Activated CD4-positive, alpha-beta T cell treated with anti-CD3 and anti-CD28 coated beads for 48 hours (primary cell): ENCODE measurements at regions not wholly inside any gene's neighbourhood (a gene's known extent, or its start where the extent isn't known, plus 50 kb on each side); places are given as distances from the start of the nearest gene placed in this dataset.
A peak's percentile ranks its signal among the peaks of the same experiment; 100 is the strongest.

Experiments
- DNase-seq: peaks from one replicate; pipeline ENCODE4 v3.0.0-alpha.2; 2020

DNA sequence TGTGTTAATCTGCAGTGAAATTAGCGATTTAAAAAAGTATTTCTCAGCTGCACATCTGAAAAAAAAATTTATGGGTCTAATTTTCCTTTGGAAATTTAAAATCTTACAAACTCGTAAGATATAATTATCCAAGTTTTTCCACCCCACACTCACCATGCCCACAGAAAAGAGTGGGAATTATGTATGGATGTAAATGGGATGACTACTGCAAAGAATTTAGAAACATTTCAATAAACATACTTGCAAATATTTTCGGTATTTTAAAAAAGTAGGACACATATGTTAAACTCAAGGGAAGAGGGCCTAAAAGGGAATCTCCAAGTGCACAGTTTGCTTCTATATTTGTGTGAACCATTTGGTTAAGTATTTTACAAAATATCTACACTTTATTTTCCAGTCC lies 1039.9 kb upstream of the POU3F3 start:
- no peak for DNase-seq

DNA sequence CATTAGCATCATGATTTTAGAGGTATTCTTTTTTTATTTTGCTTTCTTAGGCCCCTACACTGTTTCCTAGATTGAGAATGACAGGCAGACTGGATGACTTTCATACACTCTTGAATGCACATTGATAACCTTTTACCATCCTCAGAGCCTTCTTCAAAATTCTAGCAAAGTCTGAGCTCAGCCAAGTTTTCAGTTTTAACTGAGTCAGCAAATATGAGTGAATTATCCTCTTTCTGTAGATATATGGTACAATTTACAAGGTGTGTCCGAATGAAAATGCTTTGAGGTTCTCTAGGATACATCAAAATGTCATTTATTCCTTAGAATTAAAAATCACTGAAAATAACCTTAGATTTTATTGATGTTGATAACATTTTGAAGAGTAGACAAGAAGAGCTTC lies 1038.2 kb upstream of the POU3F3 start:
- DNase-seq, result no peak

DNA sequence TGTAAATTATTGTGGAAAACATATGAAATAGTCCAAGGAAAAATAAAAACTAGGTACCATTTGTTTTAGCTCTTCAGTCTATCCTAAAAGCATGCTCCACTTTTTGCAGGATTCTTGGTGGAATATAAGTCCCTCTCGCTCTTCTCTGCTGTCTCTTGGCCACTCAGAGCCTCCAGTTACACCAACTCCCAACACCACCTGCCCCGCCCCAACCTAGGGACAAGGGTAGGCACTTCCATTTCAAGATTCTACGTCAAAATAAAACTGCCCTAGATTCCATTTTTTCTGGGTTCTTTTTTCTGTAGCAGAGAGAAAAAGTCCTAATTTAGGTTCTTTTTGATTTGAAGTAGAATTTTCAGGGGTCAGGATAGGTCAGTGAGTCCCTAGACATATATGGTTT lies 1036.2 kb upstream of the POU3F3 start:
- DNase-seq, result no peak

- no peak for DNase-seq
These were observed 1035.7 kb upstream of the POU3F3 start for GRCh38 chr2:103818176-103818575.

DNA sequence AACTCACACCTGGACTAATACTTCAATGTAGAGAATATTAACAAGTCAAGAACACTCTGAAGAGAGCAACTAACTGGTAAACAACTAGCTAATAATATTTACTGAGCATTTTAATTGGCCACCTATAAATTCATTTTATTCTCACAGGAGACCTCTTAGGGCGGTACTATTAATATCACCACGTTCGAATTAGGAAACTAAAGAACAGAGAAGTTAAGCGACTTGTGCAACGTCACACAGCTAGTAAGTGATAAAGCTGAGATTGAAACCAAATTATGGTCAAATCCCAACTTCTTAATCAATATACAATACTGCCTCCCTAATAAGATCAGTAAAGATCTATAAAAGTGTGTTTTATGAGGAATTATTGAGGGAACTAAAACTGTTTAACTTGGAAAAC lies 1034.3 kb upstream of the POU3F3 start:
- DNase-seq, result no peak

DNA sequence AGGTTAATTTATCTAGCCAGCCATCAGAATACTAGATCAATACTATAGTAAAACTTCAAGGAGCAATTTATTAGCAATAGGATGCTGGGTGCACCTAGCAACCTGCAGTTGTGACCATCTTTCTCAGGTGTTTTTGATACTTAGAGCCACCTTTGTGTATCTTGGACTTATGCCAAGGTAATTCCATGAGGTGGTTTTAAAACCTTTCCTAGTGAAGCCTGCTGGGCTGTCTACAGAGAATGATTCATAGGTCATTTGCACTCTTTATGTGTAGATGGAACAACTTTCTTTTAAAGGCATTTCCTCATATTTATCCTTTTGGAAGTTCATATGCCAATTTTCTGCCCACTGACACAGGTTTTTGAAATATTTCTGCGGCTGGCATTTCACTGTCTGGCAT lies 1030.1 kb upstream of the POU3F3 start:
- no peak for DNase-seq

GRCh38 chr2:103847276-103847675 lies 1006.6 kb upstream of the POU3F3 start:
- DNase-seq, result no peak

DNA sequence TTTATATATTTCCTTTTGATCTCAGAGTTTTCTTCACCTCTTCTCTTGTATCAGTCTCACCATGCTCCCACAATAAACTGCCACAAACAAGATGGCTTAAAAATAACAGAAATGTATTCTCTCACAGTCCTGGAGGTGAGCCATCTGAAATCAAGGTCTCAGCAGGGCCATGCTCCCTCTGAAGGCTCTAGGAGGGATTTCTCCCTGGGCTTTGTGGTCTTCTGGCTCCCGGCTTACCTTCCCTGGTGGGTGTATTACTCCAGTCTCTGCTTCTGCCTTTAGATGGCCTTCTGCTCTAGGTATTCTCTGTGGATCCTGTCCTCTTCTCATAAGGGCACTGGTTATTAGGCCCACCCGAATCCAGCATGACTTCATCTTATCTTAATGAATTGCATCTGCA lies 994.7 kb upstream of the POU3F3 start:
- no peak for DNase-seq

DNA sequence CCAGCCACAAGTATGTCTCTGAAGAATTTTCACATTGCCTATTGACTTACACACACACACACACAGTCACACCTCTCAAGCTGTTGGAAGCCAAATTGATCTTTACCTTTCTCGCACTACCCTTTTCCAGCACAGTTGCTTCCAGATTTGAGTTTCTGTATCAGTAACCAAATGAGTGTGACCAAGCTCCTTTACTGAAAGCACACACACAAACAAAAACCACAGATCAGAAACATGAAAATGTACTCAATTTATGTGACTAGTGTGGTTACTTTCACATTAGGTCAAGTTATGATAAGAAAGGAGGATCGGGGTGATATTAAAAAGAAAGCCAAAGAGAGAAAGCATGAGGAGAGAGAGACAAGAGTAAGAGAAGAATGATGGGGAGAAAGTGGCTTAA lies 993.9 kb upstream of the POU3F3 start:
- no peak for DNase-seq

- no peak for DNase-seq
These were observed 985.5 kb upstream of the POU3F3 start for GRCh38 chr2:103868396-103868795.

DNA sequence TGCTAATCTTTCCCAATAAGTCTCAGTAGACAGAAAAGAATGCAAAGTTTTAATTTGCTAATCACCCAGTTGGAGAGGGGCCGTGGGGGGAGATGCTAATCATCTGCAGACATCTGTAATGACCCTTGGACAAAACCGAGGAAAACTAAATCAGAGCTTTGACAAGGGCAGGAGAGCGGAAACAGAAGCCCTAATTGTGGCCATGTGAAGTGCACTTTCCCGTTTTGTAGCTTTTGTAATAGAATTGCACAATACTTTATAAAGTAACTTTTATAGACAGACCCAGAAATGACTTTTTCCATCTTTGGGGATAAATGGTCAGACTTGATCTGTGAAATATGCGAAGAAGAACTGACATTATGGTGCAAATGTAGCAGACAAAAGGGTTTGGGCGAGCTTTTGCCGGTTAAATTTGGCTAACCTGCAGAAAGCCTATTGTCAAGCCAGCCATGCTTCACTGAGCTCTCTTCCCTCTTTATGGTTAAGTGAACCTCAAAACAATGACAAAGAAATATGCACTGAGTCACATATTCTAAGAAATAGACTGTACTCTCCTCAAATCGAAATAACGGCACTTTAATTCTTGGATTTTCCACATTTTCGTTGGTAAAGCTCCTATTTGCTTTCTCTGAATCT lies 980.1 kb upstream of the POU3F3 start:
- DNase-seq, result no peak

GRCh38 chr2:103875131-103875530 lies 978.8 kb upstream of the POU3F3 start:
- no peak for DNase-seq

GRCh38 chr2:103875531-103875930 lies 978.4 kb upstream of the POU3F3 start:
- no peak for DNase-seq

DNA sequence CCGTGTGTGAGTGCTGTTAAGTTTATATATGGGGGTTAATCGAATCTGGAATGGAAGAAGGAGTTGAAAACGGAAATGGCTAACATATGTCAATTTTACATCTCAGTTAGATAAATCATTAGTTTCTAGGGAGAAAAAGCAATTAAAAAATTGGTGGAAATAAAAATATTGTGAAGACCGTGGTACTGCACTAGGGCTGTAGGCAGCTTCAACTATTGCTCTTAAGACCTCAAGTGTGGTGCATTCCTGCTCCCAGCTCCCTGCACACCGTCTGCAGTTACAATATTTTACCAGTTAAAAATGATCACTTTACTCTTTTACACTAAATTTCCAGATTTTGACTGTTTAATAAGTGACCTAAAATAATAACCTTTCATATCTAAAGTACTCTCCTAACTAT lies 977.3 kb upstream of the POU3F3 start:
- DNase-seq, result no peak

DNA sequence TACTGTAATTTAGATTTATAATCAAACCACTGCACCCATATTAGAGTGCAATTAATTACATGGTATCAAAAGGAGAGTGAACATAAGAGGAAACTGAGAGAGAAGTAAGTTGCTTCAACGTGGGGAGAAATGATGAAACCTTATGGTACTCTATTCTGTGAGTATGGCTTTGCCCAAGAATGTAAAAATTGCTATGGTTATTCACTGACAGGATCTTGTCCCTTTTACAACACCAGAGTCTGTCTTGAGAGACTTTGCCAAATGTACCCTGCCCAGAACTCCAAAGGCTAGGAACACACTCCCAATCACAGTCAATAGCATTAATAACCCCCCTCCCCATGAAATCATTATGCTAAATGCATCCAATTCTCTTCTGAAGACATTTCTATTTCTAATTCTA lies 974.8 kb upstream of the POU3F3 start:
- DNase-seq, result no peak

DNA sequence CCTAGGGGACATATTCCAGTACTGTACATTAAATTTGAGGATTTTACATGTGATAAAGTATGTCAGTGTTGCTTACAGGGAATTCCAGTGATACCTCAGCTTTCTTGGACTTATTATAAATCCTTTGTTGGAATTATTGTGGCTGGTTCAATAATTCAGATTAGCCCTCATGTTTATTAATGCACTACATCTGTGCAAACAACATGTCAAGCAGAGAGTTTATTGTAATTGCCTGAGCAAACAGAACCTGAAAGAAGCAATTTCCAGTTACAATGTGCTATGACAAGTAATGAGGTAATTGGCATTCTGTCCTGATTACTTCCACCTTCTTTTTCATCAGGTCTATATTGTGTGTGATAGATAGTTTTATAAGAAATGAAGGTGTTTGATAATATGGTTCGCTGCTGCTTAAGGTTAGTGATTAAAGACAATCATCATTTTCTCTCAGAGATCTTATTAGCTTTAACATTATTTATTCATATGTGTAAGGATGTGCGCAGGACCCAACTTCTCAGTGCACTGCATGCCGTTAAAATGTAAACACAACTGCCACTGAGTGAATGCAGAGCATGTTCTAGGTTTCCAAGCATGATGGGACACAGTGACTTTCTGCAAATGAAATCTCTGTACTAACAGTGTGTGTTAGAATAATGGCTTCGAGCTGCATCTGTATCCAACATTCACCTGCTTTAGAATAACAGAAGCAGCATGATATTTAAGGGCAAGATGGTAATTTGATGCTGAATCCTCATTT lies 973.7 kb upstream of the POU3F3 start:
- DNase-seq, result no peak

- no peak for DNase-seq
These were observed 966.3 kb upstream of the POU3F3 start for GRCh38 chr2:103887625-103888024.

GRCh38 chr2:103896182-103896581 lies 957.7 kb upstream of the POU3F3 start:
- DNase-seq, result no peak

GRCh38 chr2:103898561-103898960 lies 955.4 kb upstream of the POU3F3 start:
- no peak for DNase-seq

DNA sequence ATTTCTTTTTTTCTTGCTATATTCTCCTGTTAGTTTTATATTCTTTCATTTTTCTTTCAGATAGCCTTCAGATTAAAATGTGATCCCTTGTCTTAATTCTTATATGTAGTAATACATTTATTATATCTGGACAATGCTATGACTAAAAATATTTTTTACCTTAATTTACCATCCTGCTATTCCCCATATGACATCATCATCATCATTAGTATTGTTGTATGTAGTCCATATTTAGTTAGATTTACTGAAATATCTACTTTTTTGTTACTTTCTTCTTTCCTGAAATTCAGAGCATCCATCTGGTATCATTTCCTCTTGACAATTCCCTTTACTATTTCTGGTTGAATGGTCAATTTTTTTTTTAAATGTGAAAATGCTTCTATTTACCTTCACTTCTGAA lies 951.6 kb upstream of the POU3F3 start:
- DNase-seq, result no peak

- no peak for DNase-seq
These were observed 932.8 kb upstream of the POU3F3 start for GRCh38 chr2:103921161-103921560.

DNA sequence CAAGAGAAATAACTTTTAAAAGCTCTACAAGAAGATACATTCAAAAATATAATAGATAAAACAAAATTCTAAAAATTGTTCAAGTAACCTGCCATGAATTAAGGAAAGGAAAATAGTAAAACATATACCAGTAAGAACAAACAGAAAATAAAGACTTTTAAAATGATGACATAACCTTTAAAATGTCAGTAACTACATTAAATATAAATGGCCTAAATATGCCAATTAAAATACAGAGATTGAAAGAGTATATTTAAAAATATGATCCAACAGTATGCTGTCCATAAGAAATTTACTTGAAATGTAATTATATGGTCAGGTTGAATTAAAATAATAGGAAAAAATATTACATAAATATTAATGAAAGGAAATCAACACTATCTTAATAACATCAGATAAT lies 911.7 kb upstream of the POU3F3 start:
- DNase-seq, result no peak

- DNase-seq, result no peak
These were observed 908.8 kb upstream of the POU3F3 start for GRCh38 chr2:103945083-103945482.

DNA sequence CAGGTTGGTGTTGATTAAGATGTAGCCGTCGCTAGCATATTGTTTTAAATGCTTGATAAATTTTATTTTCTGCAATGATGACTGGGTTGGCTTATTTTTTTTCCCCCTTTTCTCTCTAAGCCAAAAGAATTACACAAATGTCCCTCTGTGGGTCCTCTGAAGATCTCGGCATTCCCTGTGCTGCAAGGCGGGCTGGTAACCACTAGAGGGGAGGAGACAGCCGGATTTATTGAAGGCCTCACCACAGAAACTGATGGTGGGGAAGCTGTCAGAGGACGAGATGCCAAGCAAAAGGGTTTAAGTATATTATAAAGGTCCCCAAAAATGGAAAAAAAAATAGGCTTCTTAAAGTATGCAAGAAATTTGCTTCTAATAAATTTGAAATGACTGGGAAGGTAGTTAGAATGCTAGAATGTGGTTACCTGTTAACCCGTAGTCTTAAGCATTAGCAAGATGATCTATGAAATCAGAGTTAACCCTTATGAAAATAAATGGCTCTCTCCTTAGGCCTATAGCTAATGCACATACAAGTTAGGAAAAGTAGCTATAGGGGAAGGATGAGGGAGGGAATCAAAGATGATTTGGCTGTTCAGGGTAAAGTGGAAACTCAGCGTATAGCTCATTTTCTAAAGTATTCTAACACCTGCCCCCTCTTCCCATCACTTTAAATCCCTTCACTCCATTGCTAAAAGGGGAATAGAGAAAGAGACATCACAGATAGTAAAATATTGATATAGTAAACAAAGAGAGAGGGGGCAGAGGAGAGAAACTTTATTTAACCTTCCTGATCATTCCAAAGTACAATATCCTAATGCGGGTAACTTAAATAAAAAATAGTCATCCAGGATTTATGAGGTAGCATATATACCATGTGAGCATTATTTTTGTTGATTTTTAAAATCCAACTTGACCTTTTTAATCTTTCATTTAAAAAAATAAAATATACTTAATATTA lies 894.5 kb upstream of the POU3F3 start:
- peak; percentile 6 for DNase-seq
